ENCODE measurements at regions not wholly inside any gene's neighbourhood (a gene's known extent, or its start where the extent isn't known, plus 50 kb on each side); places are given as distances from the start of the nearest gene placed in this dataset.

GRCh38 chr6:91715171-91715805 lies 1128.4 kb upstream of the MAP3K7 start:
- H3K27me3 ChIP-seq (replicated peaks; ENCODE audit: insufficient read depth, low read length) = no peaks in the 10 kb centered on the region
- no peak overlapping the region for H3K4me2 ChIP-seq (ENCODE audit: low read depth, low read length)
- H4K20me1 ChIP-seq (ENCODE audit: insufficient read depth, low read length) = no peaks in the 10 kb centered on the region
- H3K27ac ChIP-seq (ENCODE audit: low read length) = no peak overlapping the region
- H3K9me3 ChIP-seq (replicated peaks; ENCODE audit: insufficient read depth, low read length) = no peaks in the 10 kb centered on the region
- H3K36me3 ChIP-seq (replicated peaks; ENCODE audit: insufficient read depth, low read length) = no peaks in the 10 kb centered on the region
- H3K4me1 ChIP-seq (ENCODE audit: low read length) = peaks cover 27% of the 10 kb centered on the region
- no peak overlapping the region for H2AFZ ChIP-seq (ENCODE audit: low read length)
- no peak for DNase-seq
- H3K79me2 ChIP-seq (ENCODE audit: low read length) = no peaks in the 10 kb centered on the region
- no peaks in the 10 kb centered on the region for H3K9me2 ChIP-seq (replicated peaks; ENCODE audit: insufficient read depth, low read length)
- TF ChIP-seq EZH2 (optimal IDR thresholded peaks at IDR 0.05; ENCODE audit: low read depth, low read length) (no peak), CTCF (IDR thresholded peaks at IDR 0.05; ENCODE audit: low read length) (no peak), EZH2phosphoT487 (IDR thresholded peaks at IDR 0.05; ENCODE audit: low read length) (no peak)
- H3K4me3 ChIP-seq (ENCODE audit: low read length) = no peak overlapping the region
- no peak overlapping the region for H3K9ac ChIP-seq (ENCODE audit: low read length)
- peaks cover 13% of the 10 kb centered on the region; the same call in 1 of the 2 replicates for H3F3A ChIP-seq (ENCODE audit: insufficient read depth, low read length)

- no peaks in the 10 kb centered on the region for H3K36me3 ChIP-seq (replicated peaks; ENCODE audit: insufficient read depth, low read length)
- H3K79me2 ChIP-seq (ENCODE audit: low read length) = no peaks in the 10 kb centered on the region
- H3K9me3 ChIP-seq (replicated peaks; ENCODE audit: insufficient read depth, low read length) = no peaks in the 10 kb centered on the region
- no peaks in the 10 kb centered on the region for H3K9me2 ChIP-seq (replicated peaks; ENCODE audit: insufficient read depth, low read length)
- peaks cover 16% of the 10 kb centered on the region for H3K4me1 ChIP-seq (ENCODE audit: low read length)
- no peak overlapping the region for H2AFZ ChIP-seq (ENCODE audit: low read length)
- TF ChIP-seq CTCF (IDR thresholded peaks at IDR 0.05; ENCODE audit: low read length) = no peak
- TF ChIP-seq EZH2phosphoT487 (IDR thresholded peaks at IDR 0.05; ENCODE audit: low read length) = no peak
- no peak for TF ChIP-seq EZH2 (optimal IDR thresholded peaks at IDR 0.05; ENCODE audit: low read depth, low read length)
- no peak overlapping the region for H3K4me2 ChIP-seq (ENCODE audit: low read depth, low read length)
- H3K27ac ChIP-seq (ENCODE audit: low read length) = no peak overlapping the region
- no peak overlapping the region for H3K9ac ChIP-seq (ENCODE audit: low read length)
- peaks cover 9% of the 10 kb centered on the region; the same call in 1 of the 2 replicates for H3F3A ChIP-seq (ENCODE audit: insufficient read depth, low read length)
- DNase-seq = no peak
- no peaks in the 10 kb centered on the region for H3K27me3 ChIP-seq (replicated peaks; ENCODE audit: insufficient read depth, low read length)
- no peaks in the 10 kb centered on the region for H4K20me1 ChIP-seq (ENCODE audit: insufficient read depth, low read length)
- no peak overlapping the region for H3K4me3 ChIP-seq (ENCODE audit: low read length)
Observed at GRCh38 chr6:91713911-91714310, 1127.0 kb upstream of the MAP3K7 start.

- Histone ChIP-seq H3F3A (ENCODE audit: insufficient read depth, low read length) (no peaks in the 10 kb centered on the region), H3K79me2 (ENCODE audit: low read length) (no peaks in the 10 kb centered on the region), H2AFZ (ENCODE audit: low read length) (no peak overlapping the region), H3K9me2 (replicated peaks; ENCODE audit: insufficient read depth, low read length) (no peaks in the 10 kb centered on the region), H4K20me1 (ENCODE audit: insufficient read depth, low read length) (no peaks in the 10 kb centered on the region), H3K4me1 (ENCODE audit: low read length) (no peaks in the 10 kb centered on the region), H3K36me3 (replicated peaks; ENCODE audit: insufficient read depth, low read length) (no peaks in the 10 kb centered on the region), H3K9me3 (replicated peaks; ENCODE audit: insufficient read depth, low read length) (no peaks in the 10 kb centered on the region), H3K27me3 (replicated peaks; ENCODE audit: insufficient read depth, low read length) (no peaks in the 10 kb centered on the region), H3K27ac (ENCODE audit: low read length) (no peak overlapping the region), H3K4me3 (ENCODE audit: low read length) (no peak overlapping the region), H3K4me2 (ENCODE audit: low read depth, low read length) (no peak overlapping the region), H3K9ac (ENCODE audit: low read length) (no peak overlapping the region)
- TF ChIP-seq EZH2 (optimal IDR thresholded peaks at IDR 0.05; ENCODE audit: low read depth, low read length) (no peak), EZH2phosphoT487 (IDR thresholded peaks at IDR 0.05; ENCODE audit: low read length) (no peak), CTCF (IDR thresholded peaks at IDR 0.05; ENCODE audit: low read length) (no peak)
- no peak for DNase-seq
Observed at GRCh38 chr6:91711518-91711917, 1124.6 kb upstream of the MAP3K7 start.

Data from MM.1S (cell line).